ENCODE measurements at regions not wholly inside any gene's neighbourhood (a gene's known extent, or its start where the extent isn't known, plus 50 kb on each side); places are given as distances from the start of the nearest gene placed in this dataset.
"Not testable (repeated sequence)": the region's sequence is repeated elsewhere in the genome, so short reads cannot be mapped to it uniquely, and the experiment has no call there.

GRCh38 chr12:86985298-86985697, 729.1 kb upstream of the MGAT4C start:
- no peak for DNase-seq (ENCODE audit: low spot score)

DNA sequence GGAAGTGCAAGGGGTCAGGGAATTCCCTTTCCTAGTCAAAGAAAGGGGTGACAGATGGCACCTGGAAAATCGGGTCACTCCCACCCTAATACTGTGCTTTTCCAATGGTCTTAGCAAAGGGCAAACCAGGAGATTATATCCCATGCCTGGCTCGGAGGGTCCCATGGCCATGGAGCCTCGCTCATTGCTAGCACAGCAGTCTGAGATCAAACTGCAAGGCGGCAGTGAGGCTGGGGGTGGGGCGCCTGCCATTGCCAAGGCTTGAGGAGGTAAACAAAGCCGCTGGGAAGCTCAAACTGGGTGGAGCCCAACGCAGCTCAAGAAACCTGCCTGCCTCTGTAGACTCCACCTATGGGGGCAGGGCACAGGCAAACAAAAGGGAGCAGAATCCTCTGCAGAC, 714.4 kb upstream of the MGAT4C start:
- DNase-seq (ENCODE audit: low spot score), result not testable (repeated sequence)

DNA sequence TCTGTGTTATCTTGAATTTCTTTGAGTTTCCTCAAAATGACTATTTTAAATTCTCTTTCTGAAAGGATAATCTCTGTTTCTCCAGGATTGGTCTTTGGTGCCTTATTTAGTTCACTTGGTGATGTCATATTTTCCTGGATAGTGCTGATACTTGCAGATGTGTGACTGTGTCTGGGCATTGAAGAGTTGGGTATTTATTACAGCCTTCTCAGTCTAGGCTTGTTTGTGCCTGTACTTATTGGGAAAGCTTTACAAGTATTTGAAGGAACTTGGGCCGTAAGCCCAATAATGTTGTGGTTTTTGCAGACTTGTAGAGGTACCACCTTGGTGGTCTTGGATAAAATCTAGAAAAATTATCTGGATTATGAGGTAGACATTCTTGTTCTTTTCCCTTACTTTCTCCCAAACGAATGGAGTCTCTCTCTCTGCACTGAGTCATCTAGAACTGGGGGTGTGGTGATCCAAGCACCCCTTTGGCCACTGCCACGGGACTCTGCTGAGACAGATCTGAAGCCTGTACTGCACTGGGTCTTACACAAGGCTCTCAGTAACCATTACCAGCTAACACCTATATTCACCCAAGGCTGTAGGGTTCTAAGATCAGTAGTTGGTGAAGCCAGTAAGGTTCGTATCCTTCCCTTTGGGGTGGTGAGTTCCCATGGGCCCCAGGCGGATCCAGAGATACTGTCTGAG, 703.7 kb upstream of the MGAT4C start:
- DNase-seq (ENCODE audit: low spot score), result peak; percentile 15

DNA sequence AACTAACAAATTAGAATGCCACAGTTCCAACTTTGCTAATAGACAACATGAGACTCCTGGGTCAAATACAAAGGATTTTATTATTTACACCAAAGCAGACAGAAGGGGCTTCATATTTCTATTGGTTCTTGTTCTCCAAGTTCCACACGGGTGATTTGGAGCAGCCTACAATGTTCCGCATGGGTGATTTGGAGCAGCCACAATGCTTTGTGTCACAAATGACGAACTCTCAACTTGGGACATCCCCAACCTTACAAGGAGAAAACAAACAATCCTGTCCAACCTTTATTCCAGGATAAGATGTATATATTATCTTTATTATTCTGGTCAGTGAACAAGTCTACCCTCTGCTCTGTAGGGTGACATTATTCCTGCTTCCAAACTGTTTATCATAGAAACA, 694.3 kb upstream of the MGAT4C start:
- no peak for DNase-seq (ENCODE audit: low spot score)

- no peak for DNase-seq (ENCODE audit: low spot score)
These were observed 693.9 kb upstream of the MGAT4C start for GRCh38 chr12:86950043-86950442.

DNA sequence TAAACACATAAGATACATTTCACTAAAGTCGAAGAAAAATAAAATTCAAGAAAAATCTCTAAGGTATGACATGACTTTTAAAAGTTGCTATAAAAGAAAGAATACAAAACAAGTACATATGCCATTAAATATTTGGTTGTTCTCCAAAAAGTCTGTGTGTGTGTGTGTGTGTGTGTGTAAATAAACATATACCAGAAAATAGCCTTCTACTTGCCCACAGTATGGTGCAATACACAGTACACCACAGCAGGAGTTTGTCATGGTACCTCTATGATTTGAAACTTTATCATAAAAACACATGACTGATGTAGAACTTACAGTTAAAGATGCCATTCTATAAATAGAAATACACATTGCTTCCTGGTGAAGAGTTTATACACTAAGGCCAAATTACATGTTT, 692.7 kb upstream of the MGAT4C start:
- DNase-seq (ENCODE audit: low spot score), result no peak

DNA sequence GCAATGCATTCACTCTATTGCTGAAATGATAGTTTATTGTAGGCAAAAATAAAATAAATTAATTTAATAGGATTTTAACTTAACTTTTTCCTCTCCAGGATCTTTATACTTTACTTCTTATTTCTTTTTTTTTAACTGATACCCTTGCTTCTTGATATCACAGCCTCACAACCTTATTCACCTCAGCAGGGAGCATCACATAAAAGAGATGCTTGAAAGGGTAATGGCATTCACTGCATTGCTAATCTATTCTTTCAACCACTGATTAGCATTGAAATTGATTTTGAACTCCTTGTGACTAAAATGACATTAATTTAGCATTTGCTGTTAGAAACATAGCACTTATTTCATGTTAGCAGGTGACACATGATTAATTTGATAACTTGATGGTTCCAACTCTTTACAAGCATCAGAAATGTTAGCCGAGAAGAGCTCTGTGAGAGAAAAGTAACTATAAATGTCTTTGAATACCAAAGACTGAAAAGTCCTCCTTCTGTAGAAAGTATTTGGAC, 689.5 kb upstream of the MGAT4C start:
- DNase-seq (ENCODE audit: low spot score), result no peak

DNA sequence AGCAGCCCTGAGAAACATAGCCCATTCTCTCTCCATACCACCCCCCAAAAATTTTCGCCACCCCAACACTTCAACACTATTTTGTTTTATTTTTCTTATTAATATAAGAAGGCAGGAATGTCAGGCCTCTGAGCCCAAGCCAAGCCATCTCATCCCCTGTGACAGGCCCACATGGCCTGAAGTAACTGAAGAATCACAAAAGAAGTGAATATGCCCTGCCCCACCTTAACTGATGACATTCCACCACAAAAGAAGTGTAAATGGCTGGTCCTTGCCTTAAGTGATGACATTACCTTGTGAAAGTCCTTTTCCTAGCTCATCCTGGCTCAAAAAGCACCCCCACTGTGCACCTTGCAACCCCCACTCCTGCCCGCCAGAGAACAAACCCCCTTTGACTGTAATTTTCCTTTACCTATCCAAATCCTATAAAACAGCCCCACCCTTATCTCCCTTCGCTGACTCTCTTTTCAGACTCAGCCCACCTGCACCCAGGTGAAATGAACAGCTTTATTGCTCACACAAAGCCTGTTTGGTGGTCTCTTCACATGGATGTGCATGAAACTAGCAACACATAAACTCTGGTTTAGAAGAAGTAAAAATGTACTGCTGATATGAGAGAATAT, 688.1 kb upstream of the MGAT4C start:
- not testable (repeated sequence) for DNase-seq (ENCODE audit: low spot score)

GRCh38 chr12:86931714-86932113, 675.5 kb upstream of the MGAT4C start:
- no peak for DNase-seq (ENCODE audit: low spot score)

- no peak for DNase-seq (ENCODE audit: low spot score)
These were observed 673.8 kb upstream of the MGAT4C start for GRCh38 chr12:86929962-86930361.

- no peak for DNase-seq (ENCODE audit: low spot score)
These were observed 660.9 kb upstream of the MGAT4C start for GRCh38 chr12:86917121-86917520.

DNA sequence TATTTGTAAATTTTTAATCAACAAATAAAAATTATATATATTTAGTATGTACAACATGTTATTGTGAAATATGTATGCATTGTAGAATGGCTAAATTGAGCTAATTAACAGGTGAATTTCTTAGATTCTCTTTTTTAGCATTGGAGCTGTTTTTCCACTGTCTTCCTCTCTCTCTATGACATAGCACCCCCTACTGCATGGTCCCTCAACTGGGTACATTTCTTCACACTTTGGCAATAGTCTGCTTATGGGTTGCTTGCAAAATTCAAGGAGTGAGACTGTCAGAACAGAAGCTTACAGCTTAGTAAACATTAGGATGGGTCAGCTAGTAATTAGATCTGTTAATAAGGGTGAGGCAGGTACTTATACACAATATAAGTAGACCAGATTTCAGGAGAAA, 658.5 kb upstream of the MGAT4C start:
- peak; percentile 12 for DNase-seq (ENCODE audit: low spot score)

DNA sequence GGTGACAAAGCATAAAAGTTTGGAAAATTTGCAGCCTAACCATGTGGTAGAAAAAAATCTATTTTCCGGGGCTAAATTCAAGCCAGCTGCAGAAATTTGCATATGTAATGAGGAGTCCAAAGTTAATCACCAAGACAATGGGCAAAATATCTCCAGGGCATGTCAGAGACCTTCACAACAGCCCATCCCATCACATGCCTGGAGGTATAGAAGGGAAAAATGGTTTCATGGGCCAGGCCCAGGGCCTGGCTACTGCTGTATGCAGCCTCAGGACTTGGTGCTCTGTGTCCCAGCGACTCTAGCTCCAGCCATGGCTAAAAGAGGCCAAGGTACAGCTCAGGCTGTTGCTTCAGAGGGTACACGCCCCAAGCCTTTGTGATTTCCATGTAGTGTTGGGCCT, 655.8 kb upstream of the MGAT4C start:
- DNase-seq (ENCODE audit: low spot score), result no peak

DNA sequence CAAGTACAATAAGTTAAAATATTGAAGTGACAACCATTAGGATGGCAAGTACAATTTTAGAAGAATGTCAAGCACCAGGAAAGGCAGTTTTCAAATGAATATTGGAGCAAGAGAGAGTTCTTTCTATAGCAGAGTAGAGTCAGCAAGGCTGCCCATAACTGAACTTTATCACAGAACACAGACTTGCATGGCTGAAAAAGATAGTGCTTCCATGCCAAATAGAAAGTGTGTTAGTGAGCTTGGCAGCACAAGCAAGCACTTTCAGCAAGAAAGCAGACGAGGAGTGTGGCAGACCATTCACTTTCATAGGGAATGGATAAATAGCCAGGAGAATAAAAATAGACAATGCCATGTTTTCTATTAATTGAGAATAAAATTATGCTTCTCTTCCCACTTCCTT, 647.0 kb upstream of the MGAT4C start:
- peak; percentile 5 for DNase-seq (ENCODE audit: low spot score)

- no peak for DNase-seq (ENCODE audit: low spot score)
These were observed 604.6 kb upstream of the MGAT4C start for GRCh38 chr12:86860776-86861175.

DNA sequence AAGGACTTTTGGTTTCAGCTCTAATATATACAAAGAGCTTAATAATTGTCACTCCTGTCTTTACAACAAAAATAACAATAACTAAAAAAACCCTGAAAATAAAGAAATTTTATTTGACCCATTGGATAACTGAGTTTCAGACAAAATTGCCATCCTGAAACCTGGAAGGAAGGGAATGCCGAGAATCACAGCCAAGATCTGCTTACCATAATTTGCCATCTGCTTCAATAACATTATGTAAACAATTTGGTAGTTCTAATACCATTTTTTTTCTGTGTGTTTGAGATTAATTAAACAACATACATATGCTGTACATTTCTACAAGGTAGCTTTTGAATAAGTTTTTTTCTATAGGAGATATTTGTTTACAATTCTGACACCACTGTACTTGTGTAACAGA, 596.3 kb upstream of the MGAT4C start:
- no peak for DNase-seq (ENCODE audit: low spot score)

DNA sequence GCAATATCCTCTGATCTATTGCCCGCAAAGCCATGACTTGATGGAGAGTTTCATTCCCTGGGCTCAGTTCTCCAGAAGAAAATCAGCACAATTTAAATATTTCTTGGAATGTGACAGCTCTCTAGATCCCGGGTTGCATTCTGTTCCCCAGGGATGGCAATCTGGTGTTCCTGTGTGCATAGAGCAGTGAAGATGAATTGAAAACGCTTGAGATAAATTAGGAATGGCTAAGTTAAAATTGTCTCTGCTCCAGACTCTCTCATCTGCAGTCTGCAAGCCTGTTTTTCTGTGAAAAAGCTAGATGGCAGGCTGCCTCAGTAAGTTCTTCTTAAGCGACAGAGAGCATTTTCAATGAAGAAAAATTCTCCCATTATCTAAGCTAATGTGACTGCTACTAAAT, 582.5 kb upstream of the MGAT4C start:
- DNase-seq (ENCODE audit: low spot score), result peak; percentile 68

GRCh38 chr12:86838260-86838659, 582.1 kb upstream of the MGAT4C start:
- DNase-seq (ENCODE audit: low spot score), result no peak

DNA sequence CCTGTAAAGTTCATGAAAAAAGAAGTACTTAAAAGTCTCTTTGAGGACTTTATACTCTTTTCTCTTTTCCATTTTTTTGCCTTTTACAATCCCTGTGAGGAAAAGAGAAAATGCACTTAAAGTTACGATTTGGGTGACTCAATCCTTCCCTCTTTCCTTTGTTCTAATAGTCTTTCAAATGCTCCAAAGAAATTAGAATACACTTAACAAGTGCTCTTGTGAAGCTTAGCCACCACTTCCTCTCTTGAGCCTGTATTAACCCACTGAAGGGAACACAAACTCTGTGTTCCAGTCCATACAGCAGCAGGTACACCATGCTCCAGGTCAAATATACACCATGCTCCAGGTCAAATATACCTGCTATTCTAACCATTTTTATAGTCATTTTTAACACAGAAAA, 581.1 kb upstream of the MGAT4C start:
- no peak for DNase-seq (ENCODE audit: low spot score)

DNA sequence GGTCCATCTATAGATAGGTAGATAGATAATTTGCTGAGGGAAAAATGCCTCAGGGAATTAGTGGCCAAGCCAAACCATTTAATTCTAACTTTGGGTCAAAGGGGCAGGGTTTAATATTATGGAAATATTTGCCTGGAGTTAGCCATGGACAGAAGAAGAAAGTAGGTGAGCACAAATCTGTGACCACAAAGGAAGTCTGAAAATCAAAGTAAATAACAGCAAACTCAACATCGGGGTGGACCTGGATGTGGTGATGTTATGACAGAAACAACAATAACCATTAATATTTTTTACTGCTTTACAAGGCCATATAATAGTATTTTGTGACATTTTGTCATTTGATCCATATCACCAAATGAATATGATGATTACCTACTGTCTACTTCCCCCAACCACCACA, 578.0 kb upstream of the MGAT4C start:
- no peak for DNase-seq (ENCODE audit: low spot score)

DNA sequence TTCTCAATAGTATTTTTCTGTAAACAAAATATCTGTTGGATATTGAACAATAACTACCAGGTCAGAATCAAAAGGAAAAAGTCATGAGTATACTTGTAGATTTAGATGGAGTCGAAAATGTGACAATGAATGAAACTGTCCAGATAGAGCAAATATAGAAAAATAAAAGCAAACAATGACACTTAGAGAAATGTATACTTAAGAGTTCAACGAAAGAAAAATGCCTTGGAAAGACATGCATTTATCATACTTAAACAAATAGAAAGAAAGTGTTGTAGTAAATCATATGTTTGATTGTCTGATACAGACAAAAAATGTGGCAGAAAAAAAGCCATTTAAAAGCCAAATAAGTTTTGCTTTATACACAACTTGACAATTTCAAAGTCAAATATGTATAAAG, 571.2 kb upstream of the MGAT4C start:
- no peak for DNase-seq (ENCODE audit: low spot score)

DNA sequence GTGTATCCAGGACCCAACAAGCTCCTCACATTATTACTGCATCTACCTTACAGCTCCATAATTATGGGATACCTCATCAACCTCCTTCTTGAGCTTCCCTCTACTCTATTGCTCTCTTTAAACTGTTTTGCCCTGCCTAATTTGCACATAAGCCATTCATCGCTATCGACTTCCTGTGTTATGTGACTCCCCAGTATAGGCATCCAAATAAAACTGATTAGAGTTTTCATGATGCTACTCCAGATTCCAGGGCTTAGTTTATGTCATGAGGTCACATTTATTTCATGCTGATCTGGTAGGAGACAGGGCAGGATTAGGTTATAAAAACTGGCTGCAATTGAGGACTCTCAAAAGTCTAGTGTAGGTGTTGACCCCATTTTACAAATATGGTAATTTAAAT, 569.9 kb upstream of the MGAT4C start:
- DNase-seq (ENCODE audit: low spot score), result no peak

GRCh38 chr12:86801439-86801838, 545.2 kb upstream of the MGAT4C start:
- DNase-seq (ENCODE audit: low spot score), result no peak

GRCh38 chr12:86799616-86800015, 543.4 kb upstream of the MGAT4C start:
- no peak for DNase-seq (ENCODE audit: low spot score)
